Activated CD8-positive, alpha-beta memory T cell treated with anti-CD3 and anti-CD28 coated beads, Interleukin-2, amount 50 U/mL, for 24 hours (primary cell): ENCODE measurements at regions not wholly inside any gene's neighbourhood (a gene's known extent, or its start where the extent isn't known, plus 50 kb on each side); places are given as distances from the start of the nearest gene placed in this dataset.
"Not testable (repeated sequence)": the region's sequence is repeated elsewhere in the genome, so short reads cannot be mapped to it uniquely, and the experiment has no call there.

Source experiments
- DNase-seq: peaks from one replicate; pipeline ENCODE4 v3.0.0-alpha.2; 2020; ENCODE audit errors: extremely low read depth

DNA sequence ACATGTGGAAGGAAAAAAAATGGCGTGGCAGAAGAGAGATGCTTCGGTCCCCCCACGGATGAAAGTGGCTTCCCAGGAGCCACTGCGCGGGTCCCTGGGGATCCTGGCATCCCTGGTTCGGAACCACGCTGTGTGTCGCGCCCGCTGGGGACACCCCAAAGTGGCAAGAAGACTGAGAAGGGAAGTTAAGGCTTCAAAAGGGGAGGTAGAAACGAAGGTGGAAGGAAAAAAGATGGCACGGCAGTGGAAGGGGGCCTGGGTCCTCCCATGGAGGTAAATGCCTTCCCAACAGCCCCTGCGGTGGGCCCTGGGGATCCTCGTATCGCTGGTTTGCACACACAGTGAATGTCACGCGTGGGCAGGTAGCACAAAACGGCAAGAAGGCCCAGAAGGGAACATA is 281.7 kb downstream of the ALG10 start:
- DNase-seq = no peak

DNA sequence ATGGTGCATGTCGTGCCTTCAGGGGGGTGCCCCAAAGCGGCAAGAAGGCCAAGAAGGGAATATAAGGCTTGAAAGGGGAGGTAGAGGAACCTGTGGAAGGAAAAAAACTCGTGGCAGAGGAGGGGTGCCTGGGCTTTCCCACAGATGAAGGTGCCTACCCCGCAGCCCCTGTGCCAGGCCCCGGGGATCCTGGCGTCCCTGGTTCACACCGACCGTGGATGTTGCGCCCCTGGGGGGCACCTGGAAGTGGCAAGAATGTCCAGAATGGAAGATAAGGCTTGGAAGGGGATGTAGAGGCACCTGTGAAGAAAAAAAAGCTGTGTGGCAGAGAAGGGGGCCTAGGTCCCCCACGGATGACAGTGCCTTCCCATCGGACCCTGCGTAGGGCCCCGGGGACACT is 282.2 kb downstream of the ALG10 start:
- DNase-seq = no peak

DNA sequence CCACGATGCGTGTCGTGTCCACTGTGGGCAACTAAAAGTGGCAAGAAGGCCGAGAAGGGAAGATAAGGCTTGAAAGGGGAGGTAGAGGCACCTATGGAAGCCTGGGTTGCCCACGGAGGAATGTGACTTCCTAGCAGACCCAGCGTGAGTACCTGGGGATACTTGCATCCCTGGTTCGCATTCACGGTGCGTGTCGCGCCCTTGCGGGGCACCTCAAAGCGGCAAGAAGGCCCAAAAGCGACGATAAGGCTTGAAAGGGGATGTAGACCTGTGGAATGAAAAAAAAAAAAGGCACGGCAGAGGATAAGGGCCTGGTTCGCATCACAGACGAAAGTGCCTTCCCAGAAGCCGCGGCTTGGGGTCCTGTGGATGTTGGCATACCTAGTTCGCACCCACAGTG is 282.9 kb downstream of the ALG10 start:
- DNase-seq = no peak

GRCh38 chr12:34306133-34306830 is 284.0 kb downstream of the ALG10 start:
- DNase-seq = no peak

DNA sequence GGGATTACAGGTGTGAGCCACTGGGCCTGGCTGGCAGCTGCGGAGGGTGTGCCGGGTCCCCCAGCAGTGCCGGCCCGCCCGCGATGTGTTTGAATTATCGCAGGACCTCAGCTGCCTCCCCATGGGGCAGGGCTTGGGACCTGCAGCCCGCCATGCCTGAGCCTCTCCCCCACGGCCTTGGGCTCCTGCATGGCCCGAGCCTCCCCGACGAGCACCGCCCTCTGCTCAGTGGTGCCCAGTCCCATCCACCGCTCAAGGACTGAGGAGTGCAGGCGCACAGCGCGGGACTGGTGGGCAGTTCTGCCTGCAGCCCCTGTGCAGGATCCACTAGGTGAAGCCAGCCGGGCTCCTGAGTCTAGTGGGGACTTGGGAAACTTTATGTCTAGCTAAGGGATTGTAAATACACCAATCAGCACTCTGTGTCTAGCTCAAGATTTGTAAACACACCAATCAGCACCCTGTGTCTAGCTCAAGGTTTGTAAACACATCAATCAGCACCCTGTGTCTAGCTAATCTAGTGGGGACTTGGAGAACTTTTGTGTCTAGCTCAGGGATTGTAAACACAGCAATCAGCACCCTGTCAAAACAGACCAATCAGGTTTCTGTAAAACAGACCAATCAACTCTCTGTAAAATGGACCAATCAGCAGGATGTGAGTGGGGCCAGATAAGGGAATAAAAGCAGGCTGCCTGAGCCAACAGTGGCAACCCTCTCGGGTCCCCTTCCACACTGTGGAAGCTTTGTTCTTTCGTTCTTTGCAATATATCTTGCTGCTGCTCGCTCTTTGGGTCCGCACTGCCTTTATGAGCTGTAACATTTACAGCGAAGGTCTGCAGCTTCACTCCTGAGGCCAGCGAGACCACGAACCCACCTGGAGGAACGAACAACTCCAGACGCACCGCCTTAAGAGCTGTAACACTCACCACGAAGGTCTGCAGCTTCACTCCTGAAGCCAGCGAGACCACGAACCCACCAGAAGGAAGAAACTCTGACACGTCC is 287.8 kb downstream of the ALG10 start:
- not testable (repeated sequence) for DNase-seq

- DNase-seq = no peak
Measured at GRCh38 chr12:34311337-34311736, 289.0 kb downstream of the ALG10 start.

DNA sequence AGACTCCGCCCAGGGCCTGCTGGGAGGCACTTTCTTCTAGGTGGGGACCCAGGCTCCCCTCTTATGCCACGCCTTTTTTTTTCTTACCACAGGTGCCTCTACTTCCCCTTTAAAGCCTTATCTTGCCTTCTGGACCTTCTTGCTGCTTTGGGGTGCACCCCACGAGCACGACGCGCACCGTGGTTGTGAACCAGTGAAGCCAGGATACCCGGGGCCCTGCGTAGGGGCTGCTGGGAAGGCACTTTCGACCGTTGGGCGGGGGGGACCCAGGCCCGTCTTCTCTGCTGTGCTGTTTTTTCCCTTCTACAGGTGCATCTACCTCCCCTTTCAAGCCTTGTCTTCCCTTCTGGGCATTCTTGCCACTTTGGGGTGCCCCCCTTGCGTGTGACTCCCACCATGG is 305.4 kb downstream of the ALG10 start:
- no peak for DNase-seq

GRCh38 chr12:34333337-34333736 is 311.0 kb downstream of the ALG10 start:
- no peak for DNase-seq

- no peak for DNase-seq
Measured at GRCh38 chr12:34334538-34334937, 312.2 kb downstream of the ALG10 start.

- DNase-seq = no peak
Measured at GRCh38 chr12:34334953-34335743, 312.9 kb downstream of the ALG10 start.

DNA sequence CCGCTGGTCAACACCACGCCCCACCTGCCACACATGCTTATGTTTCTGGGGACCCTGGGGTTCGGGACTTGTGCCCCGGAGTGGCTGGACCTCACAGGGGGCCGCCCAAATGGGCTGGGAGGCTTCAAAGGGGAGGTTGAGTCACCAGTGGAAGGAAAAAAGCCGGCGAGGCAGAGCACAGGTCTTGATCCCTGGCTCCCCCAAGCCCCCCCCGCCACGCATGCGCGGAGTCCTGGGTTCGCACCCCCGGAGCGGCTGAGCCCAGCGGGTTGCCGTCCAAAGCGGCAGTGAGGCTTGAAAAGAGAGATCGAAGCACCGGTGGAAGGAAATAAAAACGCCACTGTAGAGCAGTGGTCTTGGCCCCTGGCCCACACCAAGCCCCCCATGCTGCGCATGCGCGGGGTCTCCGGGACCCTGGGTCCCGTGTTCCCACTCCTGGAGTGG is 313.5 kb downstream of the ALG10 start:
- no peak for DNase-seq

DNA sequence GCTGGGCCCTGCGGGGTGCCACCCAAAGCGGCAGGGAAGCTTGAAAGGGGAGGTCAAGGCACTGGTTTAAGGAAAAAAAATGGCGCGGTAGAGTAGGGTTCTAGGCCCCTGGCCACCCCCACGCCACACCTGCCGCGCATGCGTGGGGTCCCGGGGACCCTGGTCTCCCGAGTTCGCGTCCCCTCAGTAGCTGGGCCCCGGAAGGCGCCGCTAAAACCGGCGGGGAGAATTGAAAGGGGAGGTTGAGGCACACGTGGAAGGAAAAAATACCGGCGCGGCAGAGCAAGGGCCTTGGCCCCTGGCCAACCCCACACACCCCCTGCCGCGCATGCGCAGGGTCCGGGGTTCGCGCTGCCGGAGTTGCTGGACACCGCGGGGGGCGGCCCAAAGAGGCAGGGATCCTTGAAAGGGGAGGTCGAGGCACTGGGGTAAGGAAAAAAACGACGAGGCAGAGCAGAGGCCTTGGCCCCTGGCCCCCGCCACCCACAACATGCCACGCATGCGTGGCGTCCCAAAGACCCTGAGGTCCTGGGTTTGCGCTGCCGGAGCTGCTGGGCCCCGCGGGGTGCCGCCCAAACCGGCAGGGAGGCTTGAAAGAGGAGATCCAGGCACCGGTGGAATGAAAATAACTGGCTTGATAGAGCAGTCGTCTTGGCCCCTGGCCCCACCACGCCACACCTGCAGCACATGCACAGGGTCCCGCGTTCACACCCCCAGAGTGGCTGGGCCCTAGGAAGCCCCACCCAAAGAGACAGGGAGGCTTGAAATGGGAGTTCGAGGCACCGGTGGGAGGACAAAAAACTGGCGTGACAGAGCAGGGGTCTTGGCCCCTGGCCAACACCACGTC is 314.5 kb downstream of the ALG10 start:
- DNase-seq = no peak

GRCh38 chr12:34338751-34339150 is 316.5 kb downstream of the ALG10 start:
- DNase-seq = no peak

GRCh38 chr12:34339922-34340321 is 317.6 kb downstream of the ALG10 start:
- no peak for DNase-seq

DNA sequence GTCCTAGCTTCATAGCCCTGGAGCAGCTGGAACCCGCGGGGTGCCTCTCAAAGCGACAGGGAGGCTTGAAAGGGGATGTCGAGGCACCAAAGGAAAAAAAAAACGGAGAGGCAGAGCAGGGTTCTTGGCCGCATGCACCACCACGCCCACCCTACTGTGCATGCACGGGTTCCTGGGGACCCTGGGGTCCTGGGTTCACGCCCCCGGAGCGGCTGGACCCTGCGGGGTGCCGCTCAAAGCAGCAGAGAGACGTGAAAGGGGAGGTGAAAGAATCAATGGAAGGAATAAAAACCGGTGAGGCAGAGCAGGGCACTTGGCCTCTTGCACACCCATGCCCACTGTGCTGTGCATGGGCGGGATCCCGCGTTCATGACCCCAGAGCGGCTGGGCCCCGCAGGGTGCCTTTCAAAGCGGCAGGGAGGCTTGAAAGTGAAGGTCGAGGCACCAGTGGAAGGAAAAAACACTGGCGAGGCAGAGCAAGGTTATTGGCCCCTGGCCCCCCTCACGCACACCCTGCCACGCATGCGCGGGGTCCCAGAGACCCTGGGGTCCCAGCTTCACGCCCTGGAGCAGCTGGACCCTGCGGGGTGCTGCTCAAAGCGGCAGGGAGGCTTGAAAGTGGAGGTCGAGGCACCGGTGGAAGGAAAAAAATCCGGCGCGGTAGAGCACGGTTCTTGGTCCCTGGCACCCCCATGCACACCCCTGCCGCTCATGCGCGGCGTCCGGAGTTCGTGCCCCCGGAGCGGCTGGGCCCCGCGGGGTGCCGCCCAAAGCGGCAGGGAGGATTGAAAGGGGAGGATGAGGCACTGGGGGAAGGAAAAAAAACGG is 318.5 kb downstream of the ALG10 start:
- no peak for DNase-seq

- DNase-seq = no peak
Measured at GRCh38 chr12:34341362-34341733, 319.1 kb downstream of the ALG10 start.

GRCh38 chr12:34342048-34342447 is 319.8 kb downstream of the ALG10 start:
- no peak for DNase-seq

- no peak for DNase-seq
Measured at GRCh38 chr12:34343345-34343744, 321.0 kb downstream of the ALG10 start.

DNA sequence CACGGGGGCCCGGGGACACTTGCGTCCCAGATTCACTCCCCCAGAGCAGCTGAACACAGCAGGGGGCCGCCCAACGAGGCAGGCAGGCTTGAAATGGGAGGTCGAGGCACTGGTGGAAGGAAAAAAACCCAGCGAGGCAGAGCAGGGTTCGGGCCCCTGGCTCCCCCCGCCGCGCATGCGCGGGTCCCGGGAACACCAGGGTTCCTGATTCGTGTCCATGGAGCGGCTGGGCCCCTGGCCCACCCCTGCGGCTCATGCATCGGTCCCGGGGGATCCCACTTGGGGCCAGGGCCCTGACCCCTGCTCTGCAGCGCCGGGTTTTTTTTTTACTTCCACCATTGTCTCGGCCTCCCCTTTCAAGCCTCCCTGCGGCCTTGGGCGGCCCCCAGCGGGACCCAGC is 321.5 kb downstream of the ALG10 start:
- DNase-seq = no peak

DNA sequence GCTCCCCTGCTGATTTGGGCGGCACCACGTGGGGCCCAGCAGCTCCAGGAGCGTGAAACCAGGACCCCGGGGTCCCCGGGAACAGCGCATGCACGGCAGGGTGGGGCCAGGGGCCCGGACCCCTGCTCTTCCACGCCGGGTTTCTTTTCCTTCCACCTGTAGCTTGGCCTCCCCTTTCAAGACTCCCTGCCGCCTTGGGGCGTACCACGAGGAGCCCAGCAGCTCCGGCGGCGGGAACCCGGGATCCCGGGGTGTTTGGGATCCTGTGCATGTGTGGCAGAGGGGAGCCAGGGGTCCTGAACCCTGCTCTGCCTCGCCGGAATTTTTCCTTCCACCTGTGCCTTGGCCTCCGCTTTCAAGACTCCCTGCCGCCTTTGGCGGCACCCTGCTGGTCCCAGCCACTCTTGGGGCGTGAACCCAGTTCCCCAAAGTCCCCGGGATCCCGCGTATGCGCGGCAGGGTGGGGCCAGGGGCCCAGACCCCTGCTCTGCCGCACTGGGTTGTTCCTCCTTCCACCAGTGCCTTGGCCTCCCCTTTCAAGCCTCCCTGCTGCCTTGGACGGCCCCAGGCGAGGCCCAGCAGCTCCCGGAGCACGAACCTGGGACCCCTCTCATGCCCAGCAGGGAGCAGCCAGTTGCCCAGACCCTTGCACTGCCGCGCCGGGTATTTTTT is 322.7 kb downstream of the ALG10 start:
- DNase-seq = no peak
